ENCODE measurements at regions not wholly inside any gene's neighbourhood (a gene's known extent, or its start where the extent isn't known, plus 50 kb on each side); places are given as distances from the start of the nearest gene placed in this dataset.

GRCh38 chr14:71863766-71864165 lies 68.5 kb upstream of the RGS6 start:
- Histone ChIP-seq H3K4me2 (ENCODE audit: low read length) (no peak overlapping the region), H3K9me2 (ENCODE audit: low read depth, low read length) (no peaks in the 10 kb centered on the region), H3K27ac (ENCODE audit: low read depth, low read length, poor library complexity, severe bottlenecking) (no peak overlapping the region), H3K9ac (ENCODE audit: low read length) (no peak overlapping the region), H3K36me3 (ENCODE audit: insufficient read depth, low read length) (no peaks in the 10 kb centered on the region), H3F3A (ENCODE audit: insufficient read depth, low read length) (no peaks in the 10 kb centered on the region), H2AFZ (ENCODE audit: low read length) (no peak overlapping the region), H3K79me2 (ENCODE audit: insufficient read depth, low read length) (no peaks in the 10 kb centered on the region), H3K9me3 (ENCODE audit: low read length) (no peaks in the 10 kb centered on the region), H4K20me1 (ENCODE audit: insufficient read depth, low read length) (no peaks in the 10 kb centered on the region), H3K27me3 (ENCODE audit: insufficient read depth, low read length) (no peaks in the 10 kb centered on the region), H3K4me3 (ENCODE audit: low read depth, low read length, poor library complexity, severe bottlenecking) (no peak overlapping the region), H3K4me1 (ENCODE audit: insufficient read depth, low read length, severe bottlenecking) (no peaks in the 10 kb centered on the region)
- TF ChIP-seq, protein P1, sequence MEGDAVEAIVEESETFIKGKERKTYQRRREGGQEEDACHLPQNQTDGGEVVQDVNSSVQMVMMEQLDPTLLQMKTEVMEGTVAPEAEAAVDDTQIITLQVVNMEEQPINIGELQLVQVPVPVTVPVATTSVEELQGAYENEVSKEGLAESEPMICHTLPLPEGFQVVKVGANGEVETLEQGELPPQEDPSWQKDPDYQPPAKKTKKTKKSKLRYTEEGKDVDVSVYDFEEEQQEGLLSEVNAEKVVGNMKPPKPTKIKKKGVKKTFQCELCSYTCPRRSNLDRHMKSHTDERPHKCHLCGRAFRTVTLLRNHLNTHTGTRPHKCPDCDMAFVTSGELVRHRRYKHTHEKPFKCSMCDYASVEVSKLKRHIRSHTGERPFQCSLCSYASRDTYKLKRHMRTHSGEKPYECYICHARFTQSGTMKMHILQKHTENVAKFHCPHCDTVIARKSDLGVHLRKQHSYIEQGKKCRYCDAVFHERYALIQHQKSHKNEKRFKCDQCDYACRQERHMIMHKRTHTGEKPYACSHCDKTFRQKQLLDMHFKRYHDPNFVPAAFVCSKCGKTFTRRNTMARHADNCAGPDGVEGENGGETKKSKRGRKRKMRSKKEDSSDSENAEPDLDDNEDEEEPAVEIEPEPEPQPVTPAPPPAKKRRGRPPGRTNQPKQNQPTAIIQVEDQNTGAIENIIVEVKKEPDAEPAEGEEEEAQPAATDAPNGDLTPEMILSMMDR (IDR thresholded peaks at IDR 0.05; ENCODE audit: low read length): no peak
- no peak for TF ChIP-seq EZH2 (IDR thresholded peaks at IDR 0.05; ENCODE audit: borderline replicate concordance, low read length)

Data from OCI-LY1 (cell line).